ENCODE measurements at regions not wholly inside any gene's neighbourhood (a gene's known extent, or its start where the extent isn't known, plus 50 kb on each side); places are given as distances from the start of the nearest gene placed in this dataset.

- peaks cover 37% of the 10 kb centered on the region for H3K9me3 Mint-ChIP-seq (ENCODE audit: low read depth)
- no peak overlapping the region for H3K27ac Mint-ChIP-seq
- no peaks in the 10 kb centered on the region for H3K4me1 Mint-ChIP-seq (ENCODE audit: low read depth)
- H3K27me3 Mint-ChIP-seq = no peaks in the 10 kb centered on the region
- no peak for TF ChIP-seq CTCF (IDR thresholded peaks at IDR 0.05; ENCODE audit: unreplicated experiment)
- DNase-seq (ENCODE audit: low spot score, unreplicated experiment) = no peak
- no peak overlapping the region for H3K4me3 Mint-ChIP-seq (ENCODE audit: low read depth)
- H3K36me3 Mint-ChIP-seq (ENCODE audit: insufficient read depth) = peaks cover 14% of the 10 kb centered on the region
Observed at GRCh38 chr2:154934213-154934612, 235.7 kb downstream of the KCNJ3 start.

- no peak for DNase-seq (ENCODE audit: low spot score, unreplicated experiment)
- H3K27me3 Mint-ChIP-seq = no peaks in the 10 kb centered on the region
- H3K36me3 Mint-ChIP-seq (ENCODE audit: insufficient read depth) = no peaks in the 10 kb centered on the region
- H3K4me3 Mint-ChIP-seq (ENCODE audit: low read depth) = no peak overlapping the region
- no peak for TF ChIP-seq CTCF (IDR thresholded peaks at IDR 0.05; ENCODE audit: unreplicated experiment)
- no peak overlapping the region for H3K27ac Mint-ChIP-seq
- H3K9me3 Mint-ChIP-seq (ENCODE audit: low read depth) = no peaks in the 10 kb centered on the region
- no peaks in the 10 kb centered on the region for H3K4me1 Mint-ChIP-seq (ENCODE audit: low read depth)
Observed at GRCh38 chr2:154924531-154924930, 226.0 kb downstream of the KCNJ3 start.

GRCh38 chr2:154914561-154914960 is 216.1 kb downstream of the KCNJ3 start:
- DNase-seq (ENCODE audit: low spot score, unreplicated experiment) = no peak
- no peak for TF ChIP-seq CTCF (IDR thresholded peaks at IDR 0.05; ENCODE audit: unreplicated experiment)
- H3K27ac Mint-ChIP-seq = no peak overlapping the region
- no peaks in the 10 kb centered on the region for H3K27me3 Mint-ChIP-seq
- no peaks in the 10 kb centered on the region for H3K36me3 Mint-ChIP-seq (ENCODE audit: insufficient read depth)
- H3K4me3 Mint-ChIP-seq (ENCODE audit: low read depth) = no peak overlapping the region
- H3K4me1 Mint-ChIP-seq (ENCODE audit: low read depth) = peaks cover 18% of the 10 kb centered on the region
- H3K9me3 Mint-ChIP-seq (ENCODE audit: low read depth) = no peaks in the 10 kb centered on the region

- Mint-ChIP-seq H3K27me3 (no peaks in the 10 kb centered on the region), H3K4me1 (ENCODE audit: low read depth) (peaks cover 21% of the 10 kb centered on the region), H3K4me3 (ENCODE audit: low read depth) (no peak overlapping the region), H3K36me3 (ENCODE audit: insufficient read depth) (no peaks in the 10 kb centered on the region), H3K9me3 (ENCODE audit: low read depth) (no peaks in the 10 kb centered on the region), H3K27ac (no peak overlapping the region)
- DNase-seq (ENCODE audit: low spot score, unreplicated experiment) = no peak
- no peak for TF ChIP-seq CTCF (IDR thresholded peaks at IDR 0.05; ENCODE audit: unreplicated experiment)
Observed at GRCh38 chr2:154912215-154912614, 213.7 kb downstream of the KCNJ3 start.

- no peak overlapping the region for H3K27ac Mint-ChIP-seq
- H3K4me3 Mint-ChIP-seq (ENCODE audit: low read depth) = no peak overlapping the region
- TF ChIP-seq CTCF (IDR thresholded peaks at IDR 0.05; ENCODE audit: unreplicated experiment) = no peak
- H3K4me1 Mint-ChIP-seq (ENCODE audit: low read depth) = peaks cover 21% of the 10 kb centered on the region
- H3K36me3 Mint-ChIP-seq (ENCODE audit: insufficient read depth) = no peaks in the 10 kb centered on the region
- no peak for DNase-seq (ENCODE audit: low spot score, unreplicated experiment)
- no peaks in the 10 kb centered on the region for H3K27me3 Mint-ChIP-seq
- H3K9me3 Mint-ChIP-seq (ENCODE audit: low read depth) = no peaks in the 10 kb centered on the region
Observed at GRCh38 chr2:154911729-154912128, 213.2 kb downstream of the KCNJ3 start.

Measured in progenitor cell of endocrine pancreas (in vitro differentiated cells).